GM19455 (cell line): ENCODE measurements at regions not wholly inside any gene's neighbourhood (a gene's known extent, or its start where the extent isn't known, plus 50 kb on each side); places are given as distances from the start of the nearest gene placed in this dataset.
"Not testable (repeated sequence)": the region's sequence is repeated elsewhere in the genome, so short reads cannot be mapped to it uniquely, and the experiment has no call there.

Experiments
- ATAC-seq: cut with Tn5 transposase; IDR thresholded peaks from one replicate; pipeline ENCODE4 v1.9.1; 2021; ENCODE audit not compliant: unreplicated experiment

- no peak for ATAC-seq
Measured at GRCh38 chr10:9009505-9009904, 955.0 kb downstream of the GATA3 start.

GRCh38 chr10:9010093-9010492 lies 955.6 kb downstream of the GATA3 start:
- no peak for ATAC-seq

- ATAC-seq: no peak
Measured at GRCh38 chr10:9010931-9011670, 956.6 kb downstream of the GATA3 start.

DNA sequence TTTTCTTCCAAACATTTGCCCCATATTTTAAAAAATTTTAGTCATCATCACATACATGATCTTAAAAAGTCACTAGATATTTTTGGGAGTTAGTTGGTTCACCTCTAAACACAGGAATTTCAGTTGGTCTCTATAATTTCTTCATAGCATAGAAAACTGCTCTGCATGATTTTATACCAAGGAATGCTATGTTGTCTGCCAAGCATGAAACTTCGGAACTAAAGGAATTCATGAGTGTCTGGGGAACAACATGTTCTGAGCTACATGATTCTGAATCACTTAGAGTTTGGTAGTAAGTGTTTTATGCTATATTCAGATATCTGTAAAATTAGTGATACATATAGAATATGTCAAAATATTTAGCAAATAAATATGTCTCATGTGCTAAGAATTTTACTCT lies 957.8 kb downstream of the GATA3 start:
- no peak for ATAC-seq

DNA sequence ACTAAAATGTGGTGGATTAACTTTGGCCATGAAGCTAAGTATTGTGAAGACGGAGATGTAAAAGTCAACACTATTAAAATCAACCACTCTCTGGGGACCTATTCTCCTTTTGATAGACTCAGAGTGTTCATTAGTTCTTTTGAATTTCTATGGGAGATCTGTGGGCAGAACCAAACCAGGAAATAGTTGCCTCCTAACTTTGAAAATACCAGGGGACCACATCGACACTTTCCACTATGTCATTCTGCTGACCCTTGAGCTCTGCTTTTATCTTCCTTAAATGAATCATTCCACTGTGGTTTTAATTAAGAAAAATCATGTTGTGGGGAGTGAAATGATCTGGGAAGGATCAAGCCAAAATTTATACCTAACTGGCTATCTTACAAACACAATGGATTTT lies 960.5 kb downstream of the GATA3 start:
- ATAC-seq: no peak

DNA sequence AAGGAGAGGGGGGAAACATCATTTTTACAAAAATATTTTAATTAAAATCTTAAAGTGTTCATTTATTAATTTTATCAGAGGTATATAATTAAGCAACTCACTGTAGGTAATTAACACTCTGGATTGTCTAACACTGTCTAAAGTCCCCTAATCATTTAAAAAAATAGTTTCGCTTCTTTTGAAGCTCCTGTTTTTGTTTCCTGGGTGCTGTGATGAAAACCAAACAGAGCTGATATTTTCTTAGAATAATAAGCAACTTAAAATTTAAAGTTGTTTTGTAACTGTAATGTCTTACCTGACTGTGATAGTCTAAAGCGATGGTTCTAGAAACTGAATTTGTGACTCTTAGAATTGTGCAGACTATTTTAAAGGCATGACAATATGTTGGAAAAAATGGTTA lies 961.0 kb downstream of the GATA3 start:
- ATAC-seq: no peak

GRCh38 chr10:9016930-9017329 lies 962.4 kb downstream of the GATA3 start:
- ATAC-seq: no peak

DNA sequence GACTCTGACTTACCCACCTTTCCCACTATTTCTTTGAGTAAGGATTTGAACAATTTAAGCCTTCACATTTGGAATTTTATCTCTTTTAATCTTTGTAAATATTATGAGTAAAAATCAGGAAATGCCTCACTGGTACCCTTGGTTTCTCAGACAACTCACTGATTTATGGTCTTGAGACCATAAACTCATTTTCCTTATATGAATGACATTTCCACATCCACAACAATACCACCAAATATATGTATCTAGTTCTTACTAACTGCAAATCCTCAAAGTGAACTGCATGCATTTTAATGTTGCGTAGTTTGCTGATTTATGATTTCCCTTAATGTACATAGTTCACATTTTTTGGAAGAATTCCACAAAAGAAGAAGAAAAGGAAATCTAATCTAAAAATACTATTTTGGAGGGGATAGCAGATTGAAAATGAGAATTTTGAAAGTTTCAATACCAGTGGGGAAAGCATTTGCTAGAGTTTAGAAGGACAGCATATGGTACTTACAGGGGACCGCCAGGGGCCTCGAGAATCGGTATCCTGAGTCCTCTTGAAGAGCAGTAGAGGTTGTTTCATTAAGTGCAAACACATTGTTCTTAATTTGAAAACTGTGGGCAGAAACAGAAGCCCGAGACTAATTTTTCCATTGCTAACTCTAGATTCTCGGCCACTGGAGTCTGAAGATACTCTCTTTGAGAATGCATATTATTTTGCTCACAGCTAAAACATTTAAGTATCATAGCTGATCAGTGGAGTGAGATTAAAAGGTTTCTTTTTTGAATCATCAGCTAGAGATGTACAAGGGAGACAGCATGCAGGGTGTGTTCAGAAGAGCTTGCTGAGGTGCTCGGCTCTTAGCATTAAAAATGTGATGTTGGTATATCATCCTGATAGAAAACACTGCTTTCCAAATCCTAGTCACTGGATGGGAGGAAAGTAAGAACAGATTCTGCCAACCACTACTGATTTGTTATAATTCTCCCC lies 964.0 kb downstream of the GATA3 start:
- ATAC-seq: no peak

DNA sequence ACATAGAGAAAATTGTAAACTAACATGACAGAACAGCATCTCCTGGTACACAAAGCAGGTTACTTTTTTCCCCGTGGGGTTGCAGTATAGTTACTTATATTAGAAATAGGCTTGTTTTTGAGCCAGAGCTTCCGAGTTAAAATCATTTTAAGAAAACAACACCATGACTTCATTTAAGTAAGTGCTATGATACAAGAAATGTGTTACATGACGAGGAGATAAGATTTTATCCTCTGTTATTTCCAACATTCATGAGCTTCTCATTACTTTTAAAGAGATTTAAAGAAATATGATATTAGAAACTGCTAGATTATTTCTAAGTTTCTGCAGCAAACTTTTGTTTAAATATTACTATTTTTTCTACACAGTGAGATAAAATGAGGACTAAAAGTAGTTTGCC lies 968.7 kb downstream of the GATA3 start:
- no peak for ATAC-seq

DNA sequence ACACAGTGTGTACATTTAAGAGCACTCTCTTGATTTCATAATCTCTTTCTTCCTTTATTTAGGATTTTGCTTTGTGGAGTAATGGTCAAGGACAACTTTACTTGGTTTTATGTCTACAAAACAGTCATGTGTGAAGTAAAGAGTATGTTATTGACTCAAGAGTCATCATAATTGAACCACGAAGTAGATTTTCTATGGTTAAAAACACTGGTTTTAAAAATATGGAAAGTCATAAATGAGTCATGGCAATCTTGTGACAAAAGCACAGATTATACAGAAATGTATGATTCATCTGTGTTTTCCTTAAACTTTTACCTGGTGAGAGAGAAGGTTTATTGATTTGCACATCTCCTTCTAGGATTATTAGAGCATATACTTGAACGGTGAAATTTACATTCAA lies 969.7 kb downstream of the GATA3 start:
- no peak for ATAC-seq

DNA sequence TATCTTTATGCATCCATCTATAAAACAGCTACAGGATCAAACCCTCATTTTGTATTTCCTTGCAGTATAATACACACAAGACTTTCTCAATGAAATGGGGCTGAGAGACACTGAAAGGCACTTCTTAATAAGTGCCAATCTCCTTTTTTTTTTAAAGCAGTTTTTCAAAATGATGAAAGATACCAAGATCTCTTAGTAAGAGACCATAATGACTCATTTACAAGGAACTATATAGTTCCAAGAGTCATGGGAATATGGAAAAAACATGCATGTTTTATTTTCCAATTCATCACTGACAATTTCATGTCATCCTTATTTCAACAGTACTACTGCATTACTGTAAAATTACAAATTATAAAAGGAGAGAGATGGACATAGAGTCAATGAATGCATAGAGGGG lies 973.7 kb downstream of the GATA3 start:
- ATAC-seq: no peak

DNA sequence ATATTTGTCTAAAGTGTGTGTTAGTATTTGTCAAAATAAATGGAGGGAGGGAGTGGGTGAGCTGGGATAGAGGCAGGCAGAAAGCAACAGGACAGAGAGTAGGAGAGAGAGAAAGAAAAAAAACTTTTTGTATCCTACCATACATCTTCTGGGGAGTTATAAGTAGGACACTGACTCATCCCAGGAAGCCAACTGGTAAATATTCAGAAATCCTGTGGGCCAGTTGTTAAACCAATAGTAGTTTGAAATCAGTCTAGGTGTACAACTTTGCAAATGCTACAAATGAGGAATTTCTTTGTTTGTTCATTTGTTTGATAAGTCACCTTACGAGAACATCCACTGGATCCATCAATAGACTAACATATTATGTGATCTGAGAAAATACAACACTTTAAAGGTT lies 980.9 kb downstream of the GATA3 start:
- ATAC-seq: no peak

GRCh38 chr10:9036711-9037204 lies 982.3 kb downstream of the GATA3 start:
- no peak for ATAC-seq

GRCh38 chr10:9038146-9038714 lies 983.7 kb downstream of the GATA3 start:
- no peak for ATAC-seq

DNA sequence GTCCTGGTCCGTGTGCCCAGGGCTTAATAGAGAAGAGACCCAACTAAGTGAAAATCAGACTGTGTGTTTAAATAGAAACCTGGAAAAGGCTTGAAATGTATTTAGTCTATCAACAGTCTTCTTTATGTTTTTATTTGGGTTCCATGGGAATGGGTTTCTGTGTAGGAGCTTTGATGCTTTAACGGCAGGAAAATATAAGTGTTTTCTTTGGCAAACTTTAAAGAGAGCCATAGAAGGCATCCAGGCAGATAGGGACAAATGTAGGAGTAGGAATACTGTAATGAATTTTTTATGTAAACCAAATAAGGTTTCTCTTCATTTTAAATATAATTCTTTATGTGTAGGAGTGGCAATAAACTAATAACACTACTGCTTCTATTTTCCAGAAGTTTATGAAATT lies 989.0 kb downstream of the GATA3 start:
- no peak for ATAC-seq

DNA sequence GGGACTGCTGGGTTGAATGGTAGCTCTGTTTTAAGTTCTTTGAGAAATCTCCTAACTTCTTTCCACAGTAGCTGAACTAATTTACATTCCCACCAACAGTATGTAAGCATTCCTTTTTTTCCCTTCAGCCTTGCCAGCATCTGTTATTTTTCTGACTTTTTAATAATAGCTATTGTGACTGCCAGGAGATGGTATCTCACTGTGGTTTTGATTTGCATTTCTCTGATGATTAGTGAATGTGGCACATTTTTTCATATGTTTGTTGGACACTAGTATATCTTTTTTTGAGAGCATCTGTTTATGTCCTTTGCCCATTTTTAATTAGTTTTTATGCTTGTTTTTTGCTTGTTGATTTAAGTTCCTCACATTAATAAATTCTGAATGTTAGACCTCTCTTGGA lies 990.8 kb downstream of the GATA3 start:
- no peak for ATAC-seq

DNA sequence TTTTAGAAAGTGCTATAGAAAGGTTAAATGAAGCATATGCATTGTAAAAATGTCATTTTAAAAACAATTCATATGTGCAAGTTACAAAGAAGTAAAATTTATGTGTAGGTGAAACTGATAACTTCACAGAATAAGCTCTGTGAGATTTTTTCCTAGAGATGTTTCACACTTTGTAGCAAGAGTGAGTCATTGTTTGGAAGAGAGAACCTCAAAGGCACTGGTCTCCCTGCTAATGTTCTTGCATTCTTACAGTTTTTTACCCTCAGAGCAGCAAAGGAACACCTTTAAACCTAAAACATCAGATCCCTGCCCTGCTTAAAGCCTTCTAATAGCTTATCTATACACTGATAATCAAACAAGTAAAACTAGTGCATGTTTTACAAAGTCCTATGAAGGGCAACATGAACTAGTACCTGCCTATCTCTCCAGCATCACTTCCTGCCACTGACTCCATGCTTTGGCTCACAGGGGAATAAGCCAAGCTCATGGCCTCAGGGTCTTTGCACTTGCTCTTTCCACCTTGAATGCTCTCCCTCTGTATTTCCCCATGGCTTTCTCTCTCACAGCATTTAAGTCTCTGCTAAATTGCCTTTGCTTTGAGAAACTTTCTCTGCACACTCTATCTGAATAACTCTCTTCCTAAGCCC lies 997.0 kb downstream of the GATA3 start:
- no peak for ATAC-seq

GRCh38 chr10:9052767-9053166 lies 998.3 kb downstream of the GATA3 start:
- no peak for ATAC-seq

DNA sequence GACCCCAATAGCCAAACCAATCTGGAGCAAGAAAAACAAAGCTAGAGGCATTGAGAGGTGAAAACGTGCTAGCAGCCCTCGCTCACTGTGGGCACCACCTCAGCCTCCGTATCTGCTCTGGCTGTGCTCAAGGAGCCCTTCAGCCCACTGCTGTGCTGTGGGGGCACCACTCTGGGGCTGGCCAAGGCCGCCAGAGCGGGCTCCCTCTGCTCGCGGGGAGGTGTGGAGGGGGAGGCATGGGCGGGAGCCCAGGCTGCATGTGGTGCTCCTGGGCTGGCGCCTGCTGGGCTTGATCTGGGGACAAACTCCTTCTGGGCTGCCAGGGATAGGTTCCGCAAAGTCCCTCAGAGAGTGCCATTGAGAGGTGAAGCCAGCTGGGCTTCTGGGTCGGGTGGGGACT lies 1002.0 kb downstream of the GATA3 start:
- no peak for ATAC-seq

DNA sequence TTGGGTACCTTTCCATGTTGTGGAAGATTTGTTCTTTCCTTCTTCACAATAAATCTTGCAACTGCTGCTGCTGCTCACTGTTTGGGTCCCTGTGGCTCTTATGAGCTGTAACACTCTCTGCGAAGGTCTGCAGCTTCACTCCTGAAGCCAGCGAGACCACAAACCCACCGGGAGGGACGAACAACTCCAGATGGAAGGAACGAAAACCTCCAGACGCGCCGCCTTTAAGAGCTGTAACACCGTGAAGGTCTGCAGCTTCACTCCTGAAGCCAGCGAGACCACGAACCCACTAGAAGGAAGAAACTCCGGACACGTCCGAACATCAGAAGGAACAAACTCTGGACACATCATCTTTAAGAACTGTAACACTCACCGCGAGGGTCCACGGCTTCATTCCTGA lies 1002.8 kb downstream of the GATA3 start:
- not testable (repeated sequence) for ATAC-seq

DNA sequence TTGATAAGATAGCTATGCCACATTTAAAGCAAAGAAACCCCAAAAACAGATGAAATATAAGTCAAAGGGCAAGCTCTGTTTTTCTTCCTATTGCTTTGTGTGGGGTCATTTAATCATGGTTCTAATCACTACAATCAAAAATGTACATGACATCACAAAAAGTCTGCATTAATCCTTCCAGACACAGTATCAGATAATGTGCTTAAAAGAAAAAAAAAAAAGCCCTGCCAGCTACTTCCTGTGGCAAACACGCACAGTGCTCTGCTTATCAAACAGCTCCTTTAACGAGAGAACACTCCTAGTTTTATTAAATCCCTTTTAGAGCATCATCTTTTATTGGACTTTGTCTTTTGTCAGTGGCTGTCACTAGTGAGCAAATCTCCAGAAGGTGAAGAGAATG lies 1005.8 kb downstream of the GATA3 start:
- ATAC-seq: no peak
